ENCODE measurements at regions not wholly inside any gene's neighbourhood (a gene's known extent, or its start where the extent isn't known, plus 50 kb on each side); places are given as distances from the start of the nearest gene placed in this dataset.
"Not testable (repeated sequence)": the region's sequence is repeated elsewhere in the genome, so short reads cannot be mapped to it uniquely, and the experiment has no call there.

- H3K4me1 ChIP-seq (ENCODE audit: insufficient read depth, low read length, poor library complexity, severe bottlenecking): no peaks in the 10 kb centered on the region
- BruUV-seq (replicated peaks): no TSS peak
- H3K4me3 ChIP-seq (ENCODE audit: low read depth, low read length, poor library complexity, severe bottlenecking): no peak overlapping the region
- peaks cover 26% of the 10 kb centered on the region for H3K27me3 ChIP-seq (replicated peaks; ENCODE audit: insufficient read depth, low read depth, low read length, poor library complexity)
- no peaks in the 10 kb centered on the region for H3K9me3 ChIP-seq (ENCODE audit: low read depth, low read length, poor library complexity, severe bottlenecking)
- no peak overlapping the region for H3K27ac ChIP-seq (ENCODE audit: low read depth, low read length, poor library complexity, severe bottlenecking)
- DNase-seq (ENCODE audit: low spot score): no peak
- H3K36me3 ChIP-seq (ENCODE audit: insufficient read depth, low read length, poor library complexity, severe bottlenecking): no peaks in the 10 kb centered on the region
- ChIA-PET POLR2A (ENCODE audit: low non-redundant PET) (no interaction called here), CTCF (no interaction called here)
- intact Hi-C loops (cut with micrococcal nuclease; ENCODE audit: unreplicated experiment): no loop called here
- no peak for TF ChIP-seq CTCF (conservative IDR thresholded peaks at IDR 0.05; ENCODE audit: low read depth, low read length)
- no peak for TF ChIP-seq EZH2 (IDR thresholded peaks at IDR 0.05; ENCODE audit: borderline replicate concordance, low read depth, low read length, poor library complexity, severe bottlenecking)
Measured at GRCh38 chr9:33659921-33660320, 135.4 kb upstream of the PRSS3 start.

GRCh38 chr9:33660772-33661171 lies 134.6 kb upstream of the PRSS3 start:
- no peak for DNase-seq (ENCODE audit: low spot score)
- no peaks in the 10 kb centered on the region for H3K4me1 ChIP-seq (ENCODE audit: insufficient read depth, low read length, poor library complexity, severe bottlenecking)
- no peak overlapping the region for H3K27ac ChIP-seq (ENCODE audit: low read depth, low read length, poor library complexity, severe bottlenecking)
- no peaks in the 10 kb centered on the region for H3K36me3 ChIP-seq (ENCODE audit: insufficient read depth, low read length, poor library complexity, severe bottlenecking)
- intact Hi-C loops (cut with micrococcal nuclease; ENCODE audit: unreplicated experiment): no loop called here
- H3K9me3 ChIP-seq (ENCODE audit: low read depth, low read length, poor library complexity, severe bottlenecking): no peaks in the 10 kb centered on the region
- no peak overlapping the region for H3K4me3 ChIP-seq (ENCODE audit: low read depth, low read length, poor library complexity, severe bottlenecking)
- TF ChIP-seq EZH2 (IDR thresholded peaks at IDR 0.05; ENCODE audit: borderline replicate concordance, low read depth, low read length, poor library complexity, severe bottlenecking): no peak
- ChIA-PET CTCF (no interaction called here), POLR2A (ENCODE audit: low non-redundant PET) (no interaction called here)
- peaks cover 21% of the 10 kb centered on the region for H3K27me3 ChIP-seq (replicated peaks; ENCODE audit: insufficient read depth, low read depth, low read length, poor library complexity)
- no TSS peak for BruUV-seq (replicated peaks)

DNA sequence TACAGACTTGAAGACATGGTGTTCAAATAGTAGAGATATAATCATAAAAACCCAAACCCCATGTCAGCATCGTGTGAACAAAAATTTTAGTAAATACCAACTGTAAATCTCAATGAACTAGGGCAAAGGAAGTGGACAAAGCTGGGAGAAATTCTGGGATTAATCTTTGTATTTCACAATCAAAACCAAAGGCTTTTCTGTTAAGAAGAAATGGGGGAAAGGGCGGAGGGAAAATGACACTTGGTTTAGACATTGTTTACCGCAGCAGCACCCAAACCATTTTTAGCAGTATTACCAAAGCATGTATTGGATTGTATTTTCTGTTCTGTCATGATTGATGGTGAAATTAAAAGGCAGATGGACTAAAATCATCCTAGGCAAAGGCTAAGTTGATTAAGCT lies 134.2 kb upstream of the PRSS3 start:
- no peaks in the 10 kb centered on the region for H3K4me1 ChIP-seq (ENCODE audit: insufficient read depth, low read length, poor library complexity, severe bottlenecking)
- intact Hi-C loops (cut with micrococcal nuclease; ENCODE audit: unreplicated experiment): no loop called here
- no peaks in the 10 kb centered on the region for H3K36me3 ChIP-seq (ENCODE audit: insufficient read depth, low read length, poor library complexity, severe bottlenecking)
- no peak overlapping the region for H3K4me3 ChIP-seq (ENCODE audit: low read depth, low read length, poor library complexity, severe bottlenecking)
- H3K9me3 ChIP-seq (ENCODE audit: low read depth, low read length, poor library complexity, severe bottlenecking): no peaks in the 10 kb centered on the region
- no TSS peak for BruUV-seq (replicated peaks)
- POLR2A ChIA-PET (ENCODE audit: low non-redundant PET): no interaction called here
- TF ChIP-seq EZH2 (IDR thresholded peaks at IDR 0.05; ENCODE audit: borderline replicate concordance, low read depth, low read length, poor library complexity, severe bottlenecking): no peak
- TF ChIP-seq CTCF (conservative IDR thresholded peaks at IDR 0.05; ENCODE audit: low read depth, low read length): no peak
- peaks cover 17% of the 10 kb centered on the region for H3K27me3 ChIP-seq (replicated peaks; ENCODE audit: insufficient read depth, low read depth, low read length, poor library complexity)
- CTCF ChIA-PET: no interaction called here
- no peak for DNase-seq (ENCODE audit: low spot score)
- H3K27ac ChIP-seq (ENCODE audit: low read depth, low read length, poor library complexity, severe bottlenecking): no peak overlapping the region

DNA sequence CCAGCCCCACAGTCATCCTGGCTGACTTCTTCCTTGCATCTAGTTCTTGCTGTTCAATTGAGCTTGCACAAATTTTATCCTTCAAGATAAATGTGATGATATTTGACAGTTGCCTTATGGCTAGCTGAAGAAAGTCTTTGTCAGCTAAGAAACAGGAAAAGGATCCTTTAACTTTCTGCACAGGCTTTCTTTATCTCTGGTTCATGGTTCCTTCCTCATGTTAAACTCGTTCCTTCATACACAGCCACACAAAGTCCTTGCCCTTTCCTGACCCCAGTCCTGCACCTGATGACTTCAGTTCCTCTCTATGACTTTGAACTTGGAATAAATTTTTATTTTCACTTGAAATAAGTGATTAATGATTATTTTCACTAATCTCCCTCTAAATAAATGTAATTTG lies 132.5 kb upstream of the PRSS3 start:
- intact Hi-C loops (cut with micrococcal nuclease; ENCODE audit: unreplicated experiment): no loop called here
- H3K27me3 ChIP-seq (replicated peaks; ENCODE audit: insufficient read depth, low read depth, low read length, poor library complexity): peaks cover 17% of the 10 kb centered on the region
- no peaks in the 10 kb centered on the region for H3K4me1 ChIP-seq (ENCODE audit: insufficient read depth, low read length, poor library complexity, severe bottlenecking)
- ChIA-PET POLR2A (ENCODE audit: low non-redundant PET) (no interaction called here), CTCF (no interaction called here)
- H3K9me3 ChIP-seq (ENCODE audit: low read depth, low read length, poor library complexity, severe bottlenecking): no peaks in the 10 kb centered on the region
- no peaks in the 10 kb centered on the region for H3K36me3 ChIP-seq (ENCODE audit: insufficient read depth, low read length, poor library complexity, severe bottlenecking)
- BruUV-seq (replicated peaks): no TSS peak
- DNase-seq (ENCODE audit: low spot score): no peak
- H3K4me3 ChIP-seq (ENCODE audit: low read depth, low read length, poor library complexity, severe bottlenecking): no peak overlapping the region
- TF ChIP-seq EZH2 (IDR thresholded peaks at IDR 0.05; ENCODE audit: borderline replicate concordance, low read depth, low read length, poor library complexity, severe bottlenecking) (no peak), CTCF (conservative IDR thresholded peaks at IDR 0.05; ENCODE audit: low read depth, low read length) (no peak)
- no peak overlapping the region for H3K27ac ChIP-seq (ENCODE audit: low read depth, low read length, poor library complexity, severe bottlenecking)

DNA sequence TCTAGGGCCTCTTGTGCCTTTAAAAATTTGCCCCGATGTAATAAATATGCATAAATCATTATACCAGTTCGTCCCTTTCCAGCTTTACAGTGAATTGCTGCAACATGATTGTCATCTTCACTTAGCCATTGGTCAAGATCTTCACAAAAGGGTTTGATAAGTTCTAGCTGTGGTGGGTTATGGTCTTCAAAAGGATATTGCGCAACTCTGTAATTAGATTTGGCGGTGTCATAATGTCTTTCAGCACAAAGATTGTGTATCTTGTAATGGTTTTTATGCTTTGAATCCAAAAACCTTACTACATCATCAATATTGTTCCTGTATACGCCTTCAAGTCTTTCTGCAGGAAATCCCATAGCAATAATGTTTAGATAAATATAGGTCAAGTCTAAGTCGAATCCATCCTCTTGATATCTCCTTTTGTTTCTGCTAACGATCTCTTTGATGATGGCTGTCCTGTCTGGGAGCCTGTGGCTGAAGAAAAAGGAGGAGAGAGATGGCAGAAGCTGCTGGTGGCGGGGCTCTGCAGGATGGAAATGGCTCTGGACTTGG lies 119.1 kb upstream of the PRSS3 start:
- CTCF ChIA-PET; H3K27ac ChIP-seq (ENCODE audit: low read depth, low read length, poor library complexity, severe bottlenecking); H3K36me3 ChIP-seq (ENCODE audit: insufficient read depth, low read length, poor library complexity, severe bottlenecking); POLR2A ChIA-PET (ENCODE audit: low non-redundant PET); H3K4me1 ChIP-seq (ENCODE audit: insufficient read depth, low read length, poor library complexity, severe bottlenecking); intact Hi-C loops (cut with micrococcal nuclease; ENCODE audit: unreplicated experiment); H3K9me3 ChIP-seq (ENCODE audit: low read depth, low read length, poor library complexity, severe bottlenecking); DNase-seq (ENCODE audit: low spot score); BruUV-seq (replicated peaks): not testable (repeated sequence)
- Histone ChIP-seq H3K4me3 (ENCODE audit: low read depth, low read length, poor library complexity, severe bottlenecking) (peak overlapping the region; percentile 51), H3K27me3 (replicated peaks; ENCODE audit: insufficient read depth, low read depth, low read length, poor library complexity) (peaks cover 70% of the 10 kb centered on the region)
